Common myeloid progenitor, CD34-positive (primary cell): ENCODE measurements at regions not wholly inside any gene's neighbourhood (a gene's known extent, or its start where the extent isn't known, plus 50 kb on each side); places are given as distances from the start of the nearest gene placed in this dataset.
"Not testable (repeated sequence)": the region's sequence is repeated elsewhere in the genome, so short reads cannot be mapped to it uniquely, and the experiment has no call there.

Experiments
- CTCF ChIA-PET: fragments of 350-600 bp; sonication (Branson Sonifier 250); formaldehyde crosslinking; loops from one replicate; lab custom pipeline; 2021; ENCODE audit warnings: antibody characterized with exemption; lab: Charles Lee
- POLR2A ChIA-PET: fragments of 350-600 bp; sonication (Branson Sonifier 250); formaldehyde crosslinking; loops from one replicate; lab custom pipeline; 2021; ENCODE audit warnings: antibody characterized with exemption; lab: Charles Lee
- DNase-seq, 3 donors: peaks; one replicate each; pipeline versions ENCODE4 v3.0.0 to v3.0.0-alpha.2; 2013
- H3K27ac ChIP-seq, 2 experiments: 1 replicate in 1 of 2; 2 replicates in 1 of 2; pipeline ENCODE4 v1.7.0; 2013; ENCODE audit warnings: inconsistent platforms in 2 of 2, low read length in 2 of 2, mild to moderate bottlenecking in 2 of 2, low read depth in 1 of 2, moderate library complexity in 1 of 2; ENCODE audit not compliant: severe bottlenecking in 2 of 2, insufficient read depth in 1 of 2, poor library complexity in 1 of 2
- H3K27me3 ChIP-seq, 5 experiments: replicated peaks in 2 of 5; 1 replicate in 3 of 5; 2 replicates in 2 of 5; pipeline versions ENCODE4 v1.6.1 to v1.7.0; 2013; ENCODE audit warnings: low read length in 4 of 5, mild to moderate bottlenecking in 2 of 5, moderate library complexity in 2 of 5, inconsistent platforms in 1 of 5; ENCODE audit not compliant: insufficient read depth in 5 of 5, control insufficient read depth in 4 of 5
- H3K36me3 ChIP-seq, 4 experiments: 1 replicate in 2 of 4; 2 replicates in 2 of 4; pipeline versions ENCODE4 v1.6.1 to v1.7.0; 2013; ENCODE audit warnings: low read length in 3 of 4, control low read depth in 1 of 4, mild to moderate bottlenecking in 1 of 4; ENCODE audit not compliant: control insufficient read depth in 4 of 4, insufficient read depth in 4 of 4
- H3K4me1 ChIP-seq, 4 experiments: 1 replicate in 3 of 4; 2 replicates in 1 of 4; pipeline versions ENCODE4 v1.6.1 to v1.7.1; 2013; ENCODE audit warnings: low read length in 3 of 4, mild to moderate bottlenecking in 3 of 4, control low read depth in 1 of 4, inconsistent platforms in 1 of 4, moderate library complexity in 1 of 4; ENCODE audit not compliant: control insufficient read depth in 4 of 4, insufficient read depth in 4 of 4; ENCODE audit errors: control extremely low read depth in 1 of 4
- H3K4me3 ChIP-seq, 7 experiments: 1 replicate in 4 of 7; 2 replicates in 3 of 7; pipeline versions ENCODE4 v1.5.1 to v1.7.0; 2013; ENCODE audit warnings: mild to moderate bottlenecking in 7 of 7, low read length in 6 of 7, moderate library complexity in 6 of 7, inconsistent platforms in 2 of 7, low read depth in 2 of 7, control low read depth in 1 of 7; ENCODE audit not compliant: insufficient read depth in 4 of 7, control insufficient read depth in 1 of 7; ENCODE audit errors: extremely low read depth in 1 of 7
- H3K9me3 ChIP-seq, 5 experiments: 1 replicate in 4 of 5; 2 replicates in 1 of 5; pipeline versions ENCODE4 v1.6.1 to v1.7.1; 2013; ENCODE audit warnings: low read length in 4 of 5, mild to moderate bottlenecking in 2 of 5, inconsistent platforms in 1 of 5, low read depth in 1 of 5, moderate library complexity in 1 of 5; ENCODE audit not compliant: control insufficient read depth in 4 of 5, insufficient read depth in 2 of 5; ENCODE audit errors: control extremely low read depth in 1 of 5
- WGBS: methylation state at CpG from one replicate; pipeline ENCODE4 v1.1.5; 2013; ENCODE audit not compliant: insufficient coverage; 5-methylcytosine and 5-hydroxymethylcytosine counted together

- POLR2A ChIA-PET, H3K27me3 ChIP-seq, H3K27ac ChIP-seq, H3K4me3 ChIP-seq, CTCF ChIA-PET, DNase-seq, H3K36me3 ChIP-seq, H3K4me1 ChIP-seq: not testable (repeated sequence)
- 86% methylated on average over 13 of the region's 20 CpGs for WGBS
- H3K9me3 ChIP-seq = peaks cover 0 to 46% (median 32%) of the 10 kb centered on the region in 5 experiments
These were observed 3913.1 kb upstream of the OR11H1 start for GRCh38 chr22:11614798-11615433.

DNA sequence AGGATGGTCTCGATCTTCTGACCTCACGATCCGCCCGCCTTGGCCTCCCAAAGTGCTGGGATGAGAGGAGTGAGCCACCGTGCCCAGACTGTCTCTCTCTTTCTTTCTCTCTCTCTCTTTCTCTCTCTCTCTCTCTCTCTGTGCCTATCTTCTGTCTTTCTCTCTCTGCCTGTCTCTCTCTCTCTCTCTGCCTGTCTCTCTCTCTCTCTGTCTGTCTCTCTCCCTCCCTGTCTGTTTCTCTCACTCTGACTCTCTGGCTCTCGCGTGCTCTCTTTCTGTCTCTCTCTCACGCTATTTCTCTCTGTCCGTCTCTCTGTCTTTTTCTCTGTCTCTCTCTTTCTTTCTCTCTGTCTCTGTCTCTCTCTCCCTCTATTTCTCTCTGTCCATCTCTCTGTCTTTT lies 3911.2 kb upstream of the OR11H1 start:
- H3K27ac ChIP-seq = no peak overlapping the region
- WGBS = 86% methylated on average over 9 of the region's 9 CpGs
- H3K9me3 ChIP-seq = peaks cover 0 to 54% (median 41%) of the 10 kb centered on the region in 5 experiments
- ChIA-PET CTCF (no interaction called here), POLR2A (no interaction called here)
- no peak overlapping the region for H3K4me3 ChIP-seq
- H3K4me1 ChIP-seq = no peaks in the 10 kb centered on the region
- no peak for DNase-seq
- no peaks in the 10 kb centered on the region for H3K36me3 ChIP-seq
- no peaks in the 10 kb centered on the region for H3K27me3 ChIP-seq

- CTCF ChIA-PET, H3K27ac ChIP-seq, POLR2A ChIA-PET, H3K27me3 ChIP-seq, H3K36me3 ChIP-seq, H3K4me3 ChIP-seq, H3K4me1 ChIP-seq, DNase-seq: not testable (repeated sequence)
- peaks cover 0 to 45% (median 35%) of the 10 kb centered on the region in 5 experiments for H3K9me3 ChIP-seq
- WGBS = 100% methylated on average over 1 of the region's 11 CpGs
These were observed 3909.7 kb upstream of the OR11H1 start for GRCh38 chr22:11618322-11618662.

DNA sequence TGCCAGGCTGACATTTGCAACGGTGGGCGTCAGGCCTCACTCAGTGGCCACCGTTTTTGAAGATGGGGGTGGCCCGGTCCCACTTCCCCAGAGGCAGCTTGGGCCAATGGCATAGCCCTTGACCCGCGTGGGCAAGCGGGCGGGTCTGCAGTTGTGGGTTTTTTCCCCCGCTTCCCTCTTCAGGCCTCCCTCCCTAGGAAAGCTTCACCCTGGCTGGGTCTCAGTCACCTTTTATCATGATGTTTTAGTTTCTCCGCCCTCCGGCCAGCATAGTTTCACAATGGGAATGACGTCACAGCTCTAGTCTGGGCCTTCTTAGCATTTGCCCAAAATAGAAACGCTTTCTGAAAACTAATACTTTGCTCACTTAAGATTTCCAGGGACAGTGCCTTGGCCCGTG lies 3909.3 kb upstream of the OR11H1 start:
- POLR2A ChIA-PET, DNase-seq, H3K27ac ChIP-seq, H3K4me3 ChIP-seq, H3K36me3 ChIP-seq, H3K27me3 ChIP-seq, CTCF ChIA-PET, H3K4me1 ChIP-seq: not testable (repeated sequence)
- 79% methylated on average over 13 of the region's 14 CpGs for WGBS
- peaks cover 0 to 42% (median 34%) of the 10 kb centered on the region in 5 experiments for H3K9me3 ChIP-seq

DNA sequence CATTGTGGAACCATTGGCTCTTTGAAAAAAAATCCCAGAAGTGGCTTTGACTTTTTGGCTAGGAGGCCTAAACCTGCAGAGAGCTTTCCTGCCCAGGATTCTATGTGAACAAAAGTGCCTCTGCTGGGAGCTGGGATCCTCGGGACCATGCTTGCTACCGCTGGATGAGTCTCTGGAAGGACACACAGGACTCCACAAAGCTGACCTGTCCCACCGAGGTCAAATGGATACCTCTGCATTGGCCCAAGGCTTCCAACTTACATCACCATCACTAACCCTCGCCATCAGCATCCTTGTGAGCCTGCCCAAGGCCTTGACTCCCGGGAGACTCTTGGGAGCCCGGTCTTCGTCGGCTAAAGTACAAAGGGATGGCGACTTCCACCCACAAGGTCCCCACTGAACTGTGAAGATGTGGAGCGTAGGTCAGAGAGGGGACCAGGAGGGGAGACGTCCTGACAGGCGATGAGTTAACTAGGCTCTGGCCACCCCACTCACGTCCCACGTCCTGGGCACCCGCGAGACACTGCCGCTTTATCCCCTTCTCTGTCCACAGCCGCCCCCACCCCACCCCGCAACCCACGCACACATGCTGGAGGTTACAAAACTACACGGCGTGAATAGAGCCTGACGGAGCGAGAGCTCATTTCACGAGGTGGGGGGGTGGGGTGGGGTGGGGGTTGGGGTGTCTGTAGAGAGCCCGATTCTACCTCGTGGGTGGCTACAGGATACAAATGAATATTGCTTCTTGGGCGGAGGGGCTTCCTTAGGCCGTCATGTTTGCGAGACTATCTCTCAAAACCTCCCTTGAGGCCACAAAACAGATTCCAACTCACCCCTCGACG lies 3906.8 kb upstream of the OR11H1 start:
- H3K27me3 ChIP-seq, DNase-seq, POLR2A ChIA-PET, H3K4me1 ChIP-seq, H3K27ac ChIP-seq, H3K36me3 ChIP-seq, H3K4me3 ChIP-seq, CTCF ChIA-PET: not testable (repeated sequence)
- H3K9me3 ChIP-seq = peaks cover 0 to 36% (median 27%) of the 10 kb centered on the region in 5 experiments
- 88% methylated on average over 24 of the region's 32 CpGs for WGBS

GRCh38 chr22:11622774-11623173 lies 3905.2 kb upstream of the OR11H1 start:
- H3K4me3 ChIP-seq, H3K27ac ChIP-seq, DNase-seq, H3K4me1 ChIP-seq, H3K27me3 ChIP-seq, H3K36me3 ChIP-seq, POLR2A ChIA-PET, CTCF ChIA-PET: not testable (repeated sequence)
- WGBS = 90% methylated on average over 9 of the region's 9 CpGs
- peaks cover 0 to 42% (median 30%) of the 10 kb centered on the region in 5 experiments for H3K9me3 ChIP-seq

GRCh38 chr22:11625711-11626421 lies 3902.1 kb upstream of the OR11H1 start:
- H3K4me1 ChIP-seq, H3K36me3 ChIP-seq, CTCF ChIA-PET, H3K27ac ChIP-seq, H3K27me3 ChIP-seq, DNase-seq, POLR2A ChIA-PET, H3K4me3 ChIP-seq: not testable (repeated sequence)
- 87% methylated on average over 28 of the region's 30 CpGs for WGBS
- H3K9me3 ChIP-seq = peaks cover 0 to 55% (median 47%) of the 10 kb centered on the region in 5 experiments
